Endodermal cell (in vitro differentiated cells): ENCODE measurements at regions not wholly inside any gene's neighbourhood (a gene's known extent, or its start where the extent isn't known, plus 50 kb on each side); places are given as distances from the start of the nearest gene placed in this dataset.

ENCODE experiments used
- DNase-seq: peaks from one replicate; pipeline ENCODE4 v3.0.0-alpha.2; 2017
- H3K27ac ChIP-seq: 2 replicates; pipeline ENCODE4 v1.5.1; 2013; ENCODE audit warnings: mild to moderate bottlenecking, low read depth, low read length, moderate library complexity
- H3K27me3 ChIP-seq: 2 replicates; pipeline ENCODE4 v1.6.1; 2013; ENCODE audit warnings: mild to moderate bottlenecking, low read length, moderate library complexity; ENCODE audit not compliant: insufficient read depth, control insufficient read depth, poor library complexity, severe bottlenecking
- H3K36me3 ChIP-seq: 2 replicates; pipeline ENCODE4 v1.7.0; 2013; ENCODE audit warnings: mild to moderate bottlenecking, low read length, moderate library complexity; ENCODE audit not compliant: control insufficient read depth, insufficient read depth
- H3K4me1 ChIP-seq: one replicate; pipeline ENCODE4 v1.7.0; 2013; ENCODE audit warnings: low read length; ENCODE audit not compliant: control insufficient read depth, insufficient read depth
- H3K4me3 ChIP-seq: 2 replicates; pipeline ENCODE4 v1.5.1; 2013; ENCODE audit warnings: mild to moderate bottlenecking, low read length, moderate library complexity
- H3K9ac ChIP-seq: 2 replicates; pipeline ENCODE4 v1.6.1; 2013; ENCODE audit warnings: mild to moderate bottlenecking, low read length, moderate library complexity; ENCODE audit not compliant: poor library complexity, severe bottlenecking; ENCODE audit errors: extremely low read depth
- H3K9me3 ChIP-seq: 2 replicates; pipeline ENCODE4 v1.6.1; 2013; ENCODE audit warnings: mild to moderate bottlenecking, low read length, moderate library complexity; ENCODE audit not compliant: control insufficient read depth
- H3K27ac Mint-ChIP-seq: 2 replicates; pipeline ENCODE4 v1.8.0; 2020; ENCODE audit warnings: mixed read lengths
- H3K27me3 Mint-ChIP-seq: 2 replicates; pipeline ENCODE4 v1.8.0; 2021; ENCODE audit warnings: mild to moderate bottlenecking, mixed read lengths; ENCODE audit not compliant: insufficient read depth
- H3K36me3 Mint-ChIP-seq: 2 replicates; pipeline ENCODE4 v1.8.0; 2020; ENCODE audit warnings: low read depth, mixed read lengths
- H3K4me1 Mint-ChIP-seq: 2 replicates; pipeline ENCODE4 v1.8.0; 2020; ENCODE audit warnings: mixed read lengths
- H3K4me3 Mint-ChIP-seq: 2 replicates; pipeline ENCODE4 v1.8.0; 2020; ENCODE audit warnings: mild to moderate bottlenecking, moderate library complexity, mixed read lengths
- H3K9me3 Mint-ChIP-seq: 2 replicates; pipeline ENCODE4 v1.8.0; 2020; ENCODE audit warnings: mild to moderate bottlenecking, mixed read lengths
- WGBS, 2 experiments: methylation state at CpG; one replicate each; pipeline versions ENCODE4 v1.1.5 to v1.1.7; 2013; ENCODE audit warnings: missing lambda C conversion rate in 2 of 2, mixed read lengths in 1 of 2; ENCODE audit not compliant: insufficient coverage in 1 of 2, insufficient read length in 1 of 2; 5-methylcytosine and 5-hydroxymethylcytosine counted together
- TF ChIP-seq, protein P1 (sequence below): fragments of 200-600 bp; sonication (generic); conservative IDR thresholded peaks from 2 replicates; pipeline ENCODE4 v1.5.0; 2021; ENCODE audit warnings: antibody characterized with exemption, mild to moderate bottlenecking

DNA sequence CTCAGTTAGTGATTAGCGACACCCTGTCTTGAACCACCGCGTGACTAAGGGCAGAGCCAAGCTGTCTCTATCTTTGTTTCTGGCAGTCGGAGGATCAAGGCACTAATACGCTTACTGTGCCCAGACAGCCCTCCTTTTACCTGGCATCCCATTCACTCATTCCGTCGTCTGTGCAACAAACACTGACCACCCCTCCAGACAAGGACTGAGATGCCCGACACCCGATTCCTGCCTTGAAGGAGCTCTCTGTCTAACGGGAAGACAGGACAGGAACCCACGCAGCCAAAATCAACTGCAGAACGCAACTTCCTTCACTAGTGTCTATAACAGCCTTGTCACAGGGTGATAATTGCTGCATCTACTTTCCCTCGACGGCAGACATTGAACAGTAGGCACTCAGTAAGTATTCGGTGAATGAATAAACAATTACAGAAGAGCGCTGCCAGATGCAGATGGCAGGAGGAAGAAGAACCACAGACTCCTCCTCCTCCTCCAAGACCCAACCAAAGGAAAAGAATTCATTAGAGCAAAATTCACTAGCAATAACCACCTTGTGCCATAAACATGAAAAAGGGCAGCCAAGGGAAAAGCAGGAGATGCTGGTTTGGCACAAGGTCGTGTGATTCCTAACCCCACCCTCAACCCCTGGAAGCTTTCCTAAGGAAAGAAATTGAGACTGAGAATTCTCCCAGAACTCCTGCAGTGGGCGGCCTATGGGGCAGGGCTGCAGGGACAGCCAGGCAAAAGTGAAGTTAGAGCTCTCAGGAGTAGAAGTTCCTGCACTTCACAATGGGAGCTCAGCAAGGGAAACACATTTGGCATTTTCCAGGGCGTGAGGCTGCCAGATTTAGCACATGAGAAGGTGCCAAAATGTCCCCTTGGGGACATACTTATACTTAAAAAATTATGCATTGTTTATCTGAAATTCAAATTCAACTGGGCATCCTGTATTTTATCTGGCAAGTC is 186.6 kb upstream of the DIO3 start:
- Mint-ChIP-seq H3K36me3 (no peaks in the 10 kb centered on the region), H3K4me3 (no peak overlapping the region), H3K27me3 (peaks cover 27% of the 10 kb centered on the region), H3K9me3 (no peaks in the 10 kb centered on the region), H3K27ac (no peak overlapping the region), H3K4me1 (no peaks in the 10 kb centered on the region)
- Histone ChIP-seq H3K9ac (no peak overlapping the region), H3K4me3 (no peak overlapping the region), H3K27ac (no peak overlapping the region), H3K4me1 (no peaks in the 10 kb centered on the region), H3K27me3 (peaks cover 14% of the 10 kb centered on the region), H3K36me3 (no peaks in the 10 kb centered on the region), H3K9me3 (no peaks in the 10 kb centered on the region)
- TF ChIP-seq, protein P1, sequence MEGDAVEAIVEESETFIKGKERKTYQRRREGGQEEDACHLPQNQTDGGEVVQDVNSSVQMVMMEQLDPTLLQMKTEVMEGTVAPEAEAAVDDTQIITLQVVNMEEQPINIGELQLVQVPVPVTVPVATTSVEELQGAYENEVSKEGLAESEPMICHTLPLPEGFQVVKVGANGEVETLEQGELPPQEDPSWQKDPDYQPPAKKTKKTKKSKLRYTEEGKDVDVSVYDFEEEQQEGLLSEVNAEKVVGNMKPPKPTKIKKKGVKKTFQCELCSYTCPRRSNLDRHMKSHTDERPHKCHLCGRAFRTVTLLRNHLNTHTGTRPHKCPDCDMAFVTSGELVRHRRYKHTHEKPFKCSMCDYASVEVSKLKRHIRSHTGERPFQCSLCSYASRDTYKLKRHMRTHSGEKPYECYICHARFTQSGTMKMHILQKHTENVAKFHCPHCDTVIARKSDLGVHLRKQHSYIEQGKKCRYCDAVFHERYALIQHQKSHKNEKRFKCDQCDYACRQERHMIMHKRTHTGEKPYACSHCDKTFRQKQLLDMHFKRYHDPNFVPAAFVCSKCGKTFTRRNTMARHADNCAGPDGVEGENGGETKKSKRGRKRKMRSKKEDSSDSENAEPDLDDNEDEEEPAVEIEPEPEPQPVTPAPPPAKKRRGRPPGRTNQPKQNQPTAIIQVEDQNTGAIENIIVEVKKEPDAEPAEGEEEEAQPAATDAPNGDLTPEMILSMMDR = no peak
- 88 to 94% methylated on average over 14 to 19 of the region's 19 CpGs for WGBS, 2 experiments
- DNase-seq = no peak

DNA sequence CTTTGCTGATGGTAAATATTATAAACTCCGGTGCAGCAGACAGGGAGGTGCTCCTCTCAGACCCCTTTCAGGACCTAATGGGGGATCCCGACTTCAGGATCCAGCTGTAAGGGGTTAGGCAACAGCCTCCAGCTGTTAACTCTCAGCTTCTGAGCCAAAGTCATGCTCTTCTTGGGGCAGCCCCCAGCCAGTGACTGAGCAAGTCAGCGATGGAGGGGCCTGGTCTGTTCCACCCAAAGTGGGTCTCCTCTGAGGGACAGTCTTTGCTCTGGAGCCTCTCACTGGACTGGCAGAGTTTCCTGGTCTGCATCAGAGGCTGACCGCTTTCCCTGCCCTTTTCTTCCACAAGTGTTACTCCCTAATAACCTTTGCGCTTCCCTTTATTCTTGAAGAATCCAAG is 184.2 kb upstream of the DIO3 start:
- TF ChIP-seq, protein P1 = no peak
- no peak for DNase-seq
- Mint-ChIP-seq H3K27ac (no peak overlapping the region), H3K9me3 (no peaks in the 10 kb centered on the region), H3K4me3 (no peak overlapping the region), H3K4me1 (no peaks in the 10 kb centered on the region), H3K27me3 (peaks cover 11% of the 10 kb centered on the region), H3K36me3 (no peaks in the 10 kb centered on the region)
- H3K9ac ChIP-seq = no peak overlapping the region
- H3K27me3 ChIP-seq = peaks cover 4% of the 10 kb centered on the region
- H3K4me3 ChIP-seq = no peak overlapping the region
- no peaks in the 10 kb centered on the region for H3K9me3 ChIP-seq
- no peaks in the 10 kb centered on the region for H3K36me3 ChIP-seq
- no peaks in the 10 kb centered on the region for H3K4me1 ChIP-seq
- no peak overlapping the region for H3K27ac ChIP-seq
- 73 to 92% methylated on average over 3 to 5 of the region's 5 CpGs for WGBS, 2 experiments

DNA sequence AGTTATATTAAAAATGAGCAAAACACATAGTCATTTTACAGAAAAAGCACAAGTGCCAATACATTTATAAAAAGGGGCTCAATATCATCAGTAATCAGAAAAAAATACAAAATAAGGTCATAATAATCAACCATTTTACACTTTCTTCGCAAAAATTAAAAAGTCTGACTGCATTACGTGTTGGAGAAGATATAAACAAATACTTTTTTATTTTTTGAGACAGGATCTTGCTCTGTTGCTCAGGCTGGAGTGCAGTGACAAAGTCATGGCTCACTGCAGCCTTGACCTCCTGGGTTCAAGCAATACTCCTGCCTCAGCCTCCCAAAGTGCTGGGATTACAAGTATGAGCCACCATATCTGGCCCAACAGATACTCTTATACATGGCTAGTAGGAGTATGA is 181.5 kb upstream of the DIO3 start:
- no peaks in the 10 kb centered on the region for H3K4me1 ChIP-seq
- no peak overlapping the region for H3K4me3 ChIP-seq
- TF ChIP-seq, protein P1 = no peak
- Mint-ChIP-seq H3K27ac (no peak overlapping the region), H3K4me3 (no peak overlapping the region), H3K27me3 (no peaks in the 10 kb centered on the region), H3K4me1 (no peaks in the 10 kb centered on the region), H3K9me3 (peaks cover 20% of the 10 kb centered on the region), H3K36me3 (no peaks in the 10 kb centered on the region)
- peaks cover 24% of the 10 kb centered on the region for H3K9me3 ChIP-seq
- H3K36me3 ChIP-seq = no peaks in the 10 kb centered on the region
- no peak overlapping the region for H3K9ac ChIP-seq
- WGBS, 2 experiments = 100% methylated on average over 1 to 2 of the region's 2 CpGs
- no peaks in the 10 kb centered on the region for H3K27me3 ChIP-seq
- H3K27ac ChIP-seq = no peak overlapping the region
- no peak for DNase-seq
